ENCODE measurements at regions not wholly inside any gene's neighbourhood (a gene's known extent, or its start where the extent isn't known, plus 50 kb on each side); places are given as distances from the start of the nearest gene placed in this dataset.

DNA sequence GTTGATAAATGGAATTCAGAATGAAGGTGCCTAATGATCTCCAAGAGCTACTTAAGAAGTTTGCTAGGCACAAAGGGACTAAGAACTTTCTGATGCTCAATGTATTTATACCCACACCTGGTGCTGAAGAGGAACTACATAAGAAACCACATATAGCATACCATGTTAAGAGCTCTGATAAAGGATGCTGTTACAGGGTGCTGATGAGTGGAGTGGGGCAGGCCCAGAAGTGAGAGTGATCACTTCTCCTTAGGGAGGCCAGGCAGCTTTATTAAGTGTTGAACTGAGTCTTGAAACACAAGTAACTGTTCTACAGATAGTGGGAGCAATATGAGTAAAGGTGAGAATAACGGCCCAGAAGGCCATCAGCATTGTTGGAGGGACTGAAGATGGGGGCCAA, 68.3 kb upstream of the CHRDL1 start:
- Histone ChIP-seq H3K27me3 (replicated peaks in 1 of 2; ENCODE audit: control insufficient read depth in 2 of 2, insufficient read depth in 2 of 2, low read length in 1 of 2) (no peaks in the 10 kb centered on the region), H4K20me1 (ENCODE audit: control insufficient read depth, insufficient read depth) (no peaks in the 10 kb centered on the region), H3K79me2 (ENCODE audit: control insufficient read depth, insufficient read depth, low read length) (no peaks in the 10 kb centered on the region), H3K27ac (ENCODE audit: control insufficient read depth, insufficient read depth) (no peak overlapping the region), H3K36me3 (ENCODE audit: control insufficient read depth in 2 of 2, insufficient read depth in 2 of 2, low read length in 1 of 2) (no peaks in the 10 kb centered on the region), H3K4me3 (no peak overlapping the region), H3K9me3 (replicated peaks; ENCODE audit: control insufficient read depth, insufficient read depth, low read length) (no peaks in the 10 kb centered on the region), H3K4me1 (ENCODE audit: control insufficient read depth, insufficient read depth, low read length) (no peaks in the 10 kb centered on the region), H3K9ac (ENCODE audit: control insufficient read depth, insufficient read depth, low read length) (no peak overlapping the region), H3K4me2 (ENCODE audit: control insufficient read depth, insufficient read depth) (no peak overlapping the region), H2AFZ (ENCODE audit: control insufficient read depth, low read depth, low read length) (no peak overlapping the region)
- ATAC-seq (no peak), DNase-seq (ENCODE audit: low read depth, low spot score) (no peak), FAIRE-seq (no peak)
- in situ Hi-C loops (cut with MboI) (no loop called here), intact Hi-C loops (cut with micrococcal nuclease; ENCODE audit: unreplicated experiment) (no loop called here)
- CTCF ChIA-PET = interaction anchor here (1.4 to 1.5 kb wide), 2 partner anchors 11 to 17 kb away, joined by 5 read pairs; no protein-coding TSS in a partner anchor
- no TSS peak for BruUV-seq (replicated peaks)
- POLR2A ChIA-PET = no interaction called here
- SMC1A ChIA-PET (ENCODE audit: uncharacterized antibody, unreplicated experiment) = interaction anchor here (0.6 to 1.5 kb wide), 3 partner anchors 14 to 787 kb away, joined by 3 to 6 read pairs (median 3); no protein-coding TSS in a partner anchor
- RAD21 ChIA-PET (ENCODE audit: unreplicated experiment) = no interaction called here
- 0% methylated on average over 1 of the region's 1 CpG for WGBS (ENCODE audit: insufficient coverage, insufficient replicate concordance, low lambda C conversion rate, missing lambda C conversion rate)
- TF ChIP-seq MEF2B (IDR thresholded peaks at IDR 0.05; ENCODE audit: partially characterized antibody, poor library complexity, severe bottlenecking) = no peak
- TF ChIP-seq, protein P1, sequence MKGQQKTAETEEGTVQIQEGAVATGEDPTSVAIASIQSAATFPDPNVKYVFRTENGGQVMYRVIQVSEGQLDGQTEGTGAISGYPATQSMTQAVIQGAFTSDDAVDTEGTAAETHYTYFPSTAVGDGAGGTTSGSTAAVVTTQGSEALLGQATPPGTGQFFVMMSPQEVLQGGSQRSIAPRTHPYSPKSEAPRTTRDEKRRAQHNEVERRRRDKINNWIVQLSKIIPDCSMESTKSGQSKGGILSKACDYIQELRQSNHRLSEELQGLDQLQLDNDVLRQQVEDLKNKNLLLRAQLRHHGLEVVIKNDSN (IDR thresholded peaks at IDR 0.05; ENCODE audit: borderline replicate concordance, extremely low read length, insufficient read depth, low read depth, low read length) = no peak

DNA sequence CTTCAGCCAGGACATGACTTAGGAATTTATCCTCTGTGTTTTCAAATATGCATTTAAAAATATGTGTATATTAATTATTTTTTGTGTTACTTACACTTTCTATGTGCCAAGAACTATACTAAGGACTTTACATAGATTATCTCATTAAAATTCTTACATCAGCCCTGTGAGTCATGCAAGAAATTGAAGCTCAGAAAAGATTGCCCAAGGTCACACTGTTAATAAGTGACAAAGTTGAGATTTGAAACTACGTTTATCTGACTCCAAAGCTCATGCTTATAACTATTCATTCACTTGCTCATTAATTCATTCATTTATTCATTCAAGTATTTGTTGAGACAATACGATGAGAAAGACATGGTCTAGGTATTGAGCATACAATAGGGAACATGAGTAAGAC, 62.9 kb upstream of the CHRDL1 start:
- Histone ChIP-seq H3K4me1 (ENCODE audit: control insufficient read depth, insufficient read depth, low read length) (no peaks in the 10 kb centered on the region; the same call in 1 of the 2 replicates), H3K9me3 (replicated peaks; ENCODE audit: control insufficient read depth, insufficient read depth, low read length) (no peaks in the 10 kb centered on the region), H3K4me2 (ENCODE audit: control insufficient read depth, insufficient read depth) (no peak overlapping the region), H3K4me3 (no peak overlapping the region), H3K36me3 (ENCODE audit: control insufficient read depth in 2 of 2, insufficient read depth in 2 of 2, low read length in 1 of 2) (no peaks in the 10 kb centered on the region), H3K27me3 (replicated peaks in 1 of 2; ENCODE audit: control insufficient read depth in 2 of 2, insufficient read depth in 2 of 2, low read length in 1 of 2) (no peaks in the 10 kb centered on the region), H3K79me2 (ENCODE audit: control insufficient read depth, insufficient read depth, low read length) (no peaks in the 10 kb centered on the region), H3K27ac (ENCODE audit: control insufficient read depth, insufficient read depth) (no peak overlapping the region), H4K20me1 (ENCODE audit: control insufficient read depth, insufficient read depth) (no peaks in the 10 kb centered on the region; the same call in 1 of the 2 replicates), H2AFZ (ENCODE audit: control insufficient read depth, low read depth, low read length) (no peak overlapping the region), H3K9ac (ENCODE audit: control insufficient read depth, insufficient read depth, low read length) (no peak overlapping the region)
- no TSS peak for BruUV-seq (replicated peaks)
- DNase-seq (ENCODE audit: low read depth, low spot score) (no peak), ATAC-seq (no peak), FAIRE-seq (no peak)
- RAD21 ChIA-PET (ENCODE audit: unreplicated experiment) = no interaction called here
- WGBS (ENCODE audit: insufficient coverage, insufficient replicate concordance, low lambda C conversion rate, missing lambda C conversion rate) = 0% methylated on average over 2 of the region's 2 CpGs
- POLR2A ChIA-PET = no interaction called here
- in situ Hi-C loops (cut with MboI) (loop anchor here (10.0 kb wide), 1 partner anchor 386 kb away; no protein-coding TSS in a partner anchor), intact Hi-C loops (cut with micrococcal nuclease; ENCODE audit: unreplicated experiment) (loop anchor here (10.0 kb wide), 1 partner anchor 386 kb away; no protein-coding TSS in a partner anchor)
- CTCF ChIA-PET = interaction anchor here (2.4 kb wide), 1 partner anchor 12 kb away, joined by 8 read pairs; no protein-coding TSS in a partner anchor
- SMC1A ChIA-PET (ENCODE audit: uncharacterized antibody, unreplicated experiment) = no interaction called here
- TF ChIP-seq RAD51 (IDR thresholded peaks at IDR 0.05) (no peak), SREBF2 (IDR thresholded peaks at IDR 0.05; ENCODE audit: low read length) (no peak), CREM (IDR thresholded peaks at IDR 0.05; ENCODE audit: low read depth) (no peak), SMAD5 (IDR thresholded peaks at IDR 0.05; ENCODE audit: low read depth) (no peak), YY1 (IDR thresholded peaks at IDR 0.05; ENCODE audit: low read depth, low read length) (no peak), HDAC6 (IDR thresholded peaks at IDR 0.05; ENCODE audit: unreplicated experiment) (no peak), ZNF217 (IDR thresholded peaks at IDR 0.05) (no peak), SIX5 (IDR thresholded peaks at IDR 0.05; ENCODE audit: low read depth, low read length, severe bottlenecking) (no peak), KDM1A (IDR thresholded peaks at IDR 0.05; ENCODE audit: borderline replicate concordance) (no peak)
- TF ChIP-seq, protein P2, sequence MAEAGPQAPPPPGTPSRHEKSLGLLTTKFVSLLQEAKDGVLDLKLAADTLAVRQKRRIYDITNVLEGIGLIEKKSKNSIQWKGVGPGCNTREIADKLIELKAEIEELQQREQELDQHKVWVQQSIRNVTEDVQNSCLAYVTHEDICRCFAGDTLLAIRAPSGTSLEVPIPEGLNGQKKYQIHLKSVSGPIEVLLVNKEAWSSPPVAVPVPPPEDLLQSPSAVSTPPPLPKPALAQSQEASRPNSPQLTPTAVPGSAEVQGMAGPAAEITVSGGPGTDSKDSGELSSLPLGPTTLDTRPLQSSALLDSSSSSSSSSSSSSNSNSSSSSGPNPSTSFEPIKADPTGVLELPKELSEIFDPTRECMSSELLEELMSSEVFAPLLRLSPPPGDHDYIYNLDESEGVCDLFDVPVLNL (IDR thresholded peaks at IDR 0.05; ENCODE audit: low read depth, low read length) = no peak
- TF ChIP-seq, protein P3, sequence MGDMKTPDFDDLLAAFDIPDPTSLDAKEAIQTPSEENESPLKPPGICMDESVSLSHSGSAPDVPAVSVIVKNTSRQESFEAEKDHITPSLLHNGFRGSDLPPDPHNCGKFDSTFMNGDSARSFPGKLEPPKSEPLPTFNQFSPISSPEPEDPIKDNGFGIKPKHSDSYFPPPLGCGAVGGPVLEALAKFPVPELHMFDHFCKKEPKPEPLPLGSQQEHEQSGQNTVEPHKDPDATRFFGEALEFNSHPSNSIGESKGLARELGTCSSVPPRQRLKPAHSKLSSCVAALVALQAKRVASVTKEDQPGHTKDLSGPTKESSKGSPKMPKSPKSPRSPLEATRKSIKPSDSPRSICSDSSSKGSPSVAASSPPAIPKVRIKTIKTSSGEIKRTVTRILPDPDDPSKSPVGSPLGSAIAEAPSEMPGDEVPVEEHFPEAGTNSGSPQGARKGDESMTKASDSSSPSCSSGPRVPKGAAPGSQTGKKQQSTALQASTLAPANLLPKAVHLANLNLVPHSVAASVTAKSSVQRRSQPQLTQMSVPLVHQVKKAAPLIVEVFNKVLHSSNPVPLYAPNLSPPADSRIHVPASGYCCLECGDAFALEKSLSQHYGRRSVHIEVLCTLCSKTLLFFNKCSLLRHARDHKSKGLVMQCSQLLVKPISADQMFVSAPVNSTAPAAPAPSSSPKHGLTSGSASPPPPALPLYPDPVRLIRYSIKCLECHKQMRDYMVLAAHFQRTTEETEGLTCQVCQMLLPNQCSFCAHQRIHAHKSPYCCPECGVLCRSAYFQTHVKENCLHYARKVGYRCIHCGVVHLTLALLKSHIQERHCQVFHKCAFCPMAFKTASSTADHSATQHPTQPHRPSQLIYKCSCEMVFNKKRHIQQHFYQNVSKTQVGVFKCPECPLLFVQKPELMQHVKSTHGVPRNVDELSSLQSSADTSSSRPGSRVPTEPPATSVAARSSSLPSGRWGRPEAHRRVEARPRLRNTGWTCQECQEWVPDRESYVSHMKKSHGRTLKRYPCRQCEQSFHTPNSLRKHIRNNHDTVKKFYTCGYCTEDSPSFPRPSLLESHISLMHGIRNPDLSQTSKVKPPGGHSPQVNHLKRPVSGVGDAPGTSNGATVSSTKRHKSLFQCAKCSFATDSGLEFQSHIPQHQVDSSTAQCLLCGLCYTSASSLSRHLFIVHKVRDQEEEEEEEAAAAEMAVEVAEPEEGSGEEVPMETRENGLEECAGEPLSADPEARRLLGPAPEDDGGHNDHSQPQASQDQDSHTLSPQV (IDR thresholded peaks at IDR 0.05) = no peak
